Ascending aorta (tissue), 2 donors: ENCODE measurements at regions not wholly inside any gene's neighbourhood (a gene's known extent, or its start where the extent isn't known, plus 50 kb on each side); places are given as distances from the start of the nearest gene placed in this dataset.

Experiments
- DNase-seq, 2 donors: peaks; one replicate each; pipeline ENCODE4 v3.0.0-alpha.2; 2019; ENCODE audit warnings: low spot score in 2 of 2
- H3K27ac ChIP-seq, 2 donors: fragments of 200-600 bp; sonication (generic); one replicate each; pipeline ENCODE4 v1.5.1; 2016 to 2017; ENCODE audit warnings: mild to moderate bottlenecking in 1 of 2
- H3K27me3 ChIP-seq: fragments of 200-600 bp; sonication (generic); one replicate; pipeline ENCODE4 v1.5.1; 2017
- H3K36me3 ChIP-seq, 2 donors: fragments of 200-600 bp; sonication (generic); one replicate each; pipeline ENCODE4 v1.5.1; 2016
- H3K4me1 ChIP-seq, 2 donors: fragments of 200-600 bp; sonication (generic); one replicate each; pipeline ENCODE4 v1.5.1; 2016 to 2017; ENCODE audit warnings: mild to moderate bottlenecking in 1 of 2
- H3K4me3 ChIP-seq, 2 donors: fragments of 200-600 bp; sonication (generic); one replicate each; pipeline ENCODE4 v1.5.1; 2016 to 2017; ENCODE audit warnings: mild to moderate bottlenecking in 1 of 2
- H3K9me3 ChIP-seq, 2 donors: fragments of 200-600 bp; sonication (generic); one replicate each; pipeline ENCODE4 v1.5.1; 2016
- intact Hi-C: fragments of 100-400 bp; cut with DNase I; formaldehyde crosslinking; loops from one replicate; pipeline ENCODE4 v1.15.1; 2023
- TF ChIP-seq, protein P1 (sequence below), 3 experiments: fragments of 200-600 bp in 2 of 3; fragments of 450-650 bp in 1 of 3; sonication (generic) in 2 of 3; IDR thresholded peaks; one replicate each; pipeline ENCODE4 v1.5.1; 2016 to 2019; ENCODE audit warnings: antibody characterized with exemption in 3 of 3, mild to moderate bottlenecking in 1 of 3, moderate library complexity in 1 of 3

DNA sequence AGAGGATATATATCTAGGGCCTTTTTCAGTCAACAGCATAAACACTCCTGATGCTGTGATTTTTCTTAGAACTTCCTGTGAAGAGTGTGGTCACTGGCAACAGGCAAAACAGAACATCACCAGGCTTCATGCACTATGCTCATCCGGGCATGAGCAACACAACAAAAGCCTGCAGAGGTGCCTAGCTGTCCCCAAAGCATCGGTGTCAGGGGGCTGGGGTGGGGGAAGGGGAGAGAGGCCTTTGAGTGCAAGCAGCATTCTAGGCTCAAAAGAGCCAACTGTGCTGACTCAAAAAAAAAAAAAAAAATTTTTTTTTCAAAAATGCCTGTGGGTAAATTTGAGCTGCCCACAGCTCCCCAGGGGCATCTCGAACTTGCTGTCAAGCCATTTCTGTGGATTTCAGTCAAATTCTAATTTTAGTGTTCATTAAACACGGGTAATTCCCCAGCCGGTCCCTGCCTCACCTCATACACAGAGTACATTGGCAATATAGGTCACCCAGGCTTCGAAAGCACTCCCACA, 194.6 kb upstream of the DYNLRB2 start:
- H3K9me3 ChIP-seq: no peaks in the 10 kb centered on the region
- H3K4me3 ChIP-seq: no peak overlapping the region
- no peaks in the 10 kb centered on the region for H3K36me3 ChIP-seq
- TF ChIP-seq, protein P1, sequence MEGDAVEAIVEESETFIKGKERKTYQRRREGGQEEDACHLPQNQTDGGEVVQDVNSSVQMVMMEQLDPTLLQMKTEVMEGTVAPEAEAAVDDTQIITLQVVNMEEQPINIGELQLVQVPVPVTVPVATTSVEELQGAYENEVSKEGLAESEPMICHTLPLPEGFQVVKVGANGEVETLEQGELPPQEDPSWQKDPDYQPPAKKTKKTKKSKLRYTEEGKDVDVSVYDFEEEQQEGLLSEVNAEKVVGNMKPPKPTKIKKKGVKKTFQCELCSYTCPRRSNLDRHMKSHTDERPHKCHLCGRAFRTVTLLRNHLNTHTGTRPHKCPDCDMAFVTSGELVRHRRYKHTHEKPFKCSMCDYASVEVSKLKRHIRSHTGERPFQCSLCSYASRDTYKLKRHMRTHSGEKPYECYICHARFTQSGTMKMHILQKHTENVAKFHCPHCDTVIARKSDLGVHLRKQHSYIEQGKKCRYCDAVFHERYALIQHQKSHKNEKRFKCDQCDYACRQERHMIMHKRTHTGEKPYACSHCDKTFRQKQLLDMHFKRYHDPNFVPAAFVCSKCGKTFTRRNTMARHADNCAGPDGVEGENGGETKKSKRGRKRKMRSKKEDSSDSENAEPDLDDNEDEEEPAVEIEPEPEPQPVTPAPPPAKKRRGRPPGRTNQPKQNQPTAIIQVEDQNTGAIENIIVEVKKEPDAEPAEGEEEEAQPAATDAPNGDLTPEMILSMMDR (IDR thresholded peaks at IDR 0.05): no peak
- DNase-seq: no peak
- intact Hi-C loops: no loop called here
- peaks cover 0 to 3% of the 10 kb centered on the region in 2 donors for H3K4me1 ChIP-seq
- no peaks in the 10 kb centered on the region for H3K27me3 ChIP-seq
- no peak overlapping the region for H3K27ac ChIP-seq

DNA sequence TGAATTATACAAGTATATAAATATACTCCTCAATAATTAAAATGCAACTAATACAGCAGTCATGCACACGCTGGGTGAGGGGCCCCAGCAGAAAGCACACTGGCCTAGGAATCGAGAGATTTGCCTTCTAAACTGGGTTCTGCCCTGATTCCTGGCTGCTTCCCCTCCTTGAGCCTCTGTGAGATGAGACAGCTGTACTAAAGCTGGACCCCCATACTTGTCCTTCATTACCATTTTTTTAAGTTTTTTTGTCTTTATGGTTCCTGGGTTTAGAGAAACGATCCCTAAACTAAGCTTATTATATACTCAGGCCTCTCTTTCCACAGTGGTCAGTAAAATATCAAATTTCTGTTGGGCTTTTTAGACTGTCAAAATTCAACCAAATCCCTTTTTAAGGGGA, 195.1 kb upstream of the DYNLRB2 start:
- H3K27ac ChIP-seq: no peak overlapping the region
- no peak for DNase-seq
- no peaks in the 10 kb centered on the region for H3K36me3 ChIP-seq
- H3K27me3 ChIP-seq: no peaks in the 10 kb centered on the region
- no peak overlapping the region for H3K4me3 ChIP-seq
- H3K4me1 ChIP-seq: peaks cover 0 to 3% of the 10 kb centered on the region in 2 donors
- no peaks in the 10 kb centered on the region for H3K9me3 ChIP-seq
- TF ChIP-seq, protein P1 (IDR thresholded peaks at IDR 0.05): no peak
- intact Hi-C loops: no loop called here

DNA sequence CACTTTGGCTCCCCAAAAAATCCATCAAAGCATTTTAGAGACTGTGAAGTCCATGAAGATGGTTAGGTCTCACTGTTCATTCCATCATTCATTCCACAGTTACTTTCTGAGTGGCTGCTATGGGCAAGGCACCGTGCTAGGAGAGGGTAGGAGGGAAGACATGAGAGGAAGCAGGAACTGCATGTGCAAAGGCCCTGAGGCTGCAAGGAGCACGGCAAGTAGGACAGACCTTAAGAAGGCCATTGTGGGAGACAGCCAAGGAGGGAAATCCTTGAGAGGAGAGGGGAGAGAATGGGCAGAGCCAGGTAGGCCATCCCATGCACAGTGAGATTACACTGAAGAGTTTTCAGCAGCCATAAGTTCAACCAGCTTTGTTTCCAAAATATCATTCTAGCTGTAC, 196.2 kb upstream of the DYNLRB2 start:
- Histone ChIP-seq H3K27me3 (no peaks in the 10 kb centered on the region), H3K4me1 (peaks cover 0 to 3% of the 10 kb centered on the region in 2 donors), H3K4me3 (no peak overlapping the region), H3K27ac (no peak overlapping the region), H3K36me3 (no peaks in the 10 kb centered on the region), H3K9me3 (no peaks in the 10 kb centered on the region)
- TF ChIP-seq, protein P1 (IDR thresholded peaks at IDR 0.05): no peak
- no peak for DNase-seq
- intact Hi-C loops: no loop called here

DNA sequence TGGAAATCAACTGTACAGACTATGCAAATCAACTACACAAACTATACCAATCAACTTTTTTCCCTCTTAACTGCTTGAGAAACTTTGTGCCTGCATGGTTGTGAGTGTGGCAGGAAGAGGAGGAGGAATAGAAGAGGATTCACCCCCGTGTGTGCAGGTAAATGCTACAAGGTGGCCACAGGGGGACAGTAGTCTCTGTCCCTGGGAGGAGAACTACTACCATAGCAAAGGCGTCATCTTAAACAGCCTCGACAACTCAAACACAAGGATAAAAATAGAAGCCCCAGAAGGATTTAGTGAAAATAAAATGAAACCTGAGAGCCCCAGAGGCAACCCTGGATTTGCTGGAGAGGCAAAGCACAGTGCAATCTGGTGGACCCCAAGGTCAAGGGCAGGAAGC, 199.5 kb upstream of the DYNLRB2 start:
- Histone ChIP-seq H3K27me3 (no peaks in the 10 kb centered on the region), H3K27ac (no peak overlapping the region), H3K36me3 (no peaks in the 10 kb centered on the region), H3K9me3 (no peaks in the 10 kb centered on the region), H3K4me1 (peaks cover 0 to 3% of the 10 kb centered on the region in 2 donors), H3K4me3 (no peak overlapping the region)
- no peak for DNase-seq
- TF ChIP-seq, protein P1 (IDR thresholded peaks at IDR 0.05): no peak
- intact Hi-C loops: no loop called here

DNA sequence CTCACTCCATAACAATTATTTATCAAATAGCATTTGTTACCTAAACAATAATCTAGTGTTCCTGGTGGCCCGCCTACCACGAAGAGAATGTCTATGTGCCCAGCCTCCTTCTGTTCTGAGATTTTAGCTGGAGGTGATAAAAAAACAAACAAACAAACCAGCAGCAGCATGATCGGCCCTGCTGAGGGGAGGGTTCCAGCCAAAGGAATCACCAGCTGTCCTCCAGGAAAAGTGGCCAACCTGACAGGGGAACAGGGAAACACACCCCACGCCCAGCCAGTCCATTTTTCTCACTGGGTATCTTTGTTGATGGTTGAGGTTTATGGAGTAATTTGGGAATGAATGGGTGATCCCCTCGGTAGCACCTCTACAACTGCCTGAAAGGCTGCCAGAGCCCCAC, 203.0 kb upstream of the DYNLRB2 start:
- intact Hi-C loops: no loop called here
- no peak for DNase-seq
- H3K27ac ChIP-seq: no peak overlapping the region
- H3K36me3 ChIP-seq: no peaks in the 10 kb centered on the region
- TF ChIP-seq, protein P1 (IDR thresholded peaks at IDR 0.05): no peak
- no peaks in the 10 kb centered on the region for H3K27me3 ChIP-seq
- no peaks in the 10 kb centered on the region for H3K9me3 ChIP-seq
- H3K4me1 ChIP-seq: no peaks in the 10 kb centered on the region
- no peak overlapping the region for H3K4me3 ChIP-seq

DNA sequence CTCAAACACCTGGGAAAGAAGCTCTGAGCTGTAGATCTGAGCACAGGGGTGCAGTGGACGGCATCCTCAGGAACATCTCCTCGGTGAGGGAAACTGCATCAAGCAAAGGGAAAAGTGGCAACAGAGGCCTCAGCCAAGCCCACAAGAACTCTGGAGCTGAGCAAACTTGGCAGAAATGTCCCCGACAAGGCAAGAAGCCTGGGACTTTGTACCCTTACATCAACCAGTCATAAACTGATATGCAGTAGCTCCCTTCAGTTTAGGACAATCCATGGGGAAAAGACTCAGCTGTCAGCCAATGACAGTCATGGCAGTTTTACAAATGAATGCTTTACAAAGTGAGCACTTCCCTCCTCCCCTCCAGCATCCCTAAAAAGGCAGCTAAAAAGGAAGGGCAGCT, 210.0 kb upstream of the DYNLRB2 start:
- H3K4me1 ChIP-seq: no peaks in the 10 kb centered on the region
- no peak overlapping the region for H3K4me3 ChIP-seq
- H3K9me3 ChIP-seq: no peaks in the 10 kb centered on the region
- H3K27ac ChIP-seq: no peak overlapping the region
- TF ChIP-seq, protein P1 (IDR thresholded peaks at IDR 0.05): no peak
- intact Hi-C loops: no loop called here
- no peaks in the 10 kb centered on the region for H3K27me3 ChIP-seq
- no peak for DNase-seq
- no peaks in the 10 kb centered on the region for H3K36me3 ChIP-seq
